Neural progenitor cell (in vitro differentiated cells): ENCODE measurements at regions not wholly inside any gene's neighbourhood (a gene's known extent, or its start where the extent isn't known, plus 50 kb on each side); places are given as distances from the start of the nearest gene placed in this dataset.

Source experiments
- DNase-seq: peaks from one replicate; pipeline ENCODE4 v3.0.0-alpha.2; 2016; ENCODE audit warnings: low spot score
- H2AFZ ChIP-seq: fragments of 200-600 bp; sonication (generic); replicated peaks from 2 replicates; pipeline ENCODE4 v1.6.1; 2016; ENCODE audit warnings: antibody characterized with exemption
- H3F3A ChIP-seq: fragments of 200-600 bp; sonication (generic); 2 replicates; pipeline ENCODE4 v1.6.1; 2016; ENCODE audit warnings: antibody characterized with exemption, low read depth
- H3K27ac ChIP-seq: fragments of 200-600 bp; sonication (generic); 2 replicates; pipeline ENCODE4 v1.5.1; 2016; ENCODE audit warnings: mild to moderate bottlenecking
- H3K27me3 ChIP-seq: fragments of 200-600 bp; sonication (generic); 2 replicates; pipeline ENCODE4 v1.6.1; 2016; ENCODE audit warnings: mild to moderate bottlenecking, moderate library complexity
- H3K36me3 ChIP-seq: fragments of 200-600 bp; sonication (generic); 2 replicates; pipeline ENCODE4 v1.5.1; 2016
- H3K4me1 ChIP-seq: fragments of 200-600 bp; sonication (generic); 2 replicates; pipeline ENCODE4 v1.6.1; 2016; ENCODE audit warnings: mixed run types
- H3K4me2 ChIP-seq: fragments of 200-600 bp; sonication (generic); 2 replicates; pipeline ENCODE4 v1.6.1; 2016
- H3K4me3 ChIP-seq: fragments of 200-600 bp; sonication (generic); 2 replicates; pipeline ENCODE4 v1.5.1; 2016
- H3K79me2 ChIP-seq: fragments of 200-600 bp; sonication (generic); 2 replicates; pipeline ENCODE4 v1.6.1; 2016; ENCODE audit warnings: low read depth
- H3K9ac ChIP-seq: fragments of 200-600 bp; sonication (generic); 2 replicates; pipeline ENCODE4 v1.6.1; 2016
- H3K9me3 ChIP-seq: fragments of 200-600 bp; sonication (generic); 2 replicates; pipeline ENCODE4 v1.5.1; 2016; ENCODE audit warnings: low read depth
- H4K20me1 ChIP-seq: fragments of 200-600 bp; sonication (generic); 2 replicates; pipeline ENCODE4 v1.6.1; 2016; ENCODE audit warnings: low read depth
- H3K27ac Mint-ChIP-seq: 3 replicates; pipeline ENCODE4 v1.8.0; 2021; ENCODE audit warnings: mixed read lengths
- H3K27me3 Mint-ChIP-seq: 2 replicates; pipeline ENCODE4 v1.8.0; 2022; ENCODE audit warnings: low read depth, mild to moderate bottlenecking, inconsistent platforms, moderate library complexity, mixed read lengths; ENCODE audit not compliant: insufficient read depth
- H3K36me3 Mint-ChIP-seq: 3 replicates; pipeline ENCODE4 v1.8.0; 2021; ENCODE audit warnings: mixed read lengths
- H3K4me1 Mint-ChIP-seq: 3 replicates; pipeline ENCODE4 v1.8.0; 2021; ENCODE audit warnings: mixed read lengths
- H3K4me3 Mint-ChIP-seq: 3 replicates; pipeline ENCODE4 v1.8.0; 2021; ENCODE audit warnings: mild to moderate bottlenecking, moderate library complexity, mixed read lengths
- H3K9me3 Mint-ChIP-seq: 3 replicates; pipeline ENCODE4 v1.8.0; 2020; ENCODE audit warnings: mixed read lengths
- EZH2 ChIP-seq: fragments of 200-600 bp; sonication (generic); IDR thresholded peaks from 2 replicates; pipeline ENCODE4 v1.6.1; 2017; ENCODE audit warnings: antibody characterized with exemption, mild to moderate bottlenecking, moderate library complexity
- EZH2phosphoT487 ChIP-seq: fragments of 200-600 bp; sonication (generic); IDR thresholded peaks from 2 replicates; pipeline ENCODE4 v1.6.1; 2017; ENCODE audit warnings: antibody characterized with exemption
- TF ChIP-seq, protein P1 (sequence below): fragments of 200-600 bp; sonication (generic); IDR thresholded peaks from 2 replicates; pipeline ENCODE4 v1.5.1; 2017; ENCODE audit warnings: antibody characterized with exemption, mild to moderate bottlenecking

DNA sequence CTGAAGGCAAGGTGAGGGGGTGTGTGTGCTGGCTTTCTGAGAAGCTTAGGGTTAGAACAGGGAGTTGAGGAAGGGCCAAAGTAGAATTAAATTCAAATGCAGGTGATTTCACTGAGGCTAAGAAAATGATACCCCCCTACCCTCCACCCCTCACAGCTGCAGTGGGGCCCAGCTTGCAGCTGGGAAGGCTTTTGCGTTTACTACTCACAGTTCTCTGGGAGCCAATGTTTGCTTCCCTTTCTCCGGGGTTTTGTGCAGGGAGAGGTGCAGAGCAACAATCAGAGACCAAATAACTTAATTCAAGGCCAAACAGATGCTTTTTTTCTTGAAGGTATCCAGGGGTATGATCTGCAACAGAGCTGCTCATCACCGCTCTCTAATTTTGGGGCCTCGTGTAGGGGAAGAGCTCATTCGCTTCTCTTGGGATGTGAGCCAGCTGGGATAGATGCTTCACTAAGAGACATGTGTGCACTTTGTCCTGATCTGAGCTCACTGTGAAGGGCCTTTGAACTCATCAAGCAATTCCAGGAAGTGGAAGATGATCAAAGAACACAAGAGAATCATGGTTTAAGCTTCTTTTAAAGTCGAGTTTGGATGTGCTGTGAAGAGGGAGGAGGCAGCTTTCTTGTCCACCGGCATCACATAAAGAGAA, 122.7 kb upstream of the C1GALT1C1 start:
- Histone ChIP-seq H3K79me2 (no peaks in the 10 kb centered on the region), H3K27me3 (no peaks in the 10 kb centered on the region), H3K9ac (no peak overlapping the region), H4K20me1 (no peaks in the 10 kb centered on the region), H2AFZ (no peak overlapping the region), H3F3A (no peaks in the 10 kb centered on the region), H3K36me3 (no peaks in the 10 kb centered on the region), H3K4me2 (no peak overlapping the region), H3K4me3 (no peak overlapping the region), H3K27ac (no peak overlapping the region), H3K4me1 (peaks cover 4% of the 10 kb centered on the region), H3K9me3 (peaks cover 5% of the 10 kb centered on the region)
- Mint-ChIP-seq H3K27me3 (no peaks in the 10 kb centered on the region), H3K4me1 (peaks cover 22% of the 10 kb centered on the region), H3K27ac (no peak overlapping the region), H3K4me3 (no peak overlapping the region), H3K36me3 (no peaks in the 10 kb centered on the region), H3K9me3 (peaks cover 2% of the 10 kb centered on the region)
- TF ChIP-seq EZH2 = no peak
- TF ChIP-seq, protein P1, sequence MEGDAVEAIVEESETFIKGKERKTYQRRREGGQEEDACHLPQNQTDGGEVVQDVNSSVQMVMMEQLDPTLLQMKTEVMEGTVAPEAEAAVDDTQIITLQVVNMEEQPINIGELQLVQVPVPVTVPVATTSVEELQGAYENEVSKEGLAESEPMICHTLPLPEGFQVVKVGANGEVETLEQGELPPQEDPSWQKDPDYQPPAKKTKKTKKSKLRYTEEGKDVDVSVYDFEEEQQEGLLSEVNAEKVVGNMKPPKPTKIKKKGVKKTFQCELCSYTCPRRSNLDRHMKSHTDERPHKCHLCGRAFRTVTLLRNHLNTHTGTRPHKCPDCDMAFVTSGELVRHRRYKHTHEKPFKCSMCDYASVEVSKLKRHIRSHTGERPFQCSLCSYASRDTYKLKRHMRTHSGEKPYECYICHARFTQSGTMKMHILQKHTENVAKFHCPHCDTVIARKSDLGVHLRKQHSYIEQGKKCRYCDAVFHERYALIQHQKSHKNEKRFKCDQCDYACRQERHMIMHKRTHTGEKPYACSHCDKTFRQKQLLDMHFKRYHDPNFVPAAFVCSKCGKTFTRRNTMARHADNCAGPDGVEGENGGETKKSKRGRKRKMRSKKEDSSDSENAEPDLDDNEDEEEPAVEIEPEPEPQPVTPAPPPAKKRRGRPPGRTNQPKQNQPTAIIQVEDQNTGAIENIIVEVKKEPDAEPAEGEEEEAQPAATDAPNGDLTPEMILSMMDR = no peak
- TF ChIP-seq EZH2phosphoT487 = no peak
- DNase-seq = no peak

GRCh38 chrX:120751683-120752082, 121.8 kb upstream of the C1GALT1C1 start:
- Mint-ChIP-seq H3K4me1 (peaks cover 17% of the 10 kb centered on the region), H3K4me3 (no peak overlapping the region), H3K27ac (no peak overlapping the region), H3K27me3 (no peaks in the 10 kb centered on the region), H3K9me3 (peaks cover 2% of the 10 kb centered on the region), H3K36me3 (no peaks in the 10 kb centered on the region)
- Histone ChIP-seq H2AFZ (no peak overlapping the region), H3K36me3 (no peaks in the 10 kb centered on the region), H3K27ac (no peak overlapping the region), H3F3A (no peaks in the 10 kb centered on the region), H4K20me1 (no peaks in the 10 kb centered on the region), H3K27me3 (no peaks in the 10 kb centered on the region), H3K9ac (no peak overlapping the region), H3K4me1 (peaks cover 4% of the 10 kb centered on the region), H3K9me3 (peaks cover 5% of the 10 kb centered on the region), H3K79me2 (no peaks in the 10 kb centered on the region), H3K4me3 (no peak overlapping the region), H3K4me2 (no peak overlapping the region)
- DNase-seq = no peak
- no peak for TF ChIP-seq EZH2
- TF ChIP-seq, protein P1 = no peak
- TF ChIP-seq EZH2phosphoT487 = no peak

DNA sequence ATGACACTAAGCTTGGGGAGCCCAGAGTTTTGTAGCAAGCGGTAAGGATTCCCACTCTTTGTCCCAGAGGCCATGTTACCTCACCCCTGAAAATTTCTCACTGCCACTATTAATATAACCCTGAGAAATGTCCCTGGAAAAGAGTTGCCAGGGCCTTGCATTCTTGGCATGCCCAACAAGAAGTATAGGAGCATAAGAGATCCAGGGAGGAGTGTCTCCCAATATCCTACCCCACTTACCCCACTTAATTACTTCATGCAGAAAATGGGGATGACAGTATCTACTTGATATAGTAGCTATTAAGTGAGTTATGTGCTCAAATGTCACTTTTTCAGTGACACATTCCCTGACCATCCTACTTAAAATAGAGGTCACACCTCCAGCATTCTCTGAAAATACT, 120.5 kb upstream of the C1GALT1C1 start:
- Histone ChIP-seq H3K4me3 (no peak overlapping the region), H3K27ac (no peak overlapping the region), H3F3A (no peaks in the 10 kb centered on the region), H4K20me1 (no peaks in the 10 kb centered on the region), H3K27me3 (no peaks in the 10 kb centered on the region), H3K9me3 (peaks cover 3% of the 10 kb centered on the region), H2AFZ (no peak overlapping the region), H3K4me1 (peaks cover 4% of the 10 kb centered on the region), H3K4me2 (no peak overlapping the region), H3K36me3 (no peaks in the 10 kb centered on the region), H3K79me2 (no peaks in the 10 kb centered on the region), H3K9ac (no peak overlapping the region)
- DNase-seq = no peak
- TF ChIP-seq EZH2phosphoT487 (no peak), EZH2 (no peak)
- TF ChIP-seq, protein P1 = no peak
- H3K27me3 Mint-ChIP-seq = no peaks in the 10 kb centered on the region
- H3K36me3 Mint-ChIP-seq = no peaks in the 10 kb centered on the region
- H3K9me3 Mint-ChIP-seq = peaks cover 4% of the 10 kb centered on the region
- H3K4me1 Mint-ChIP-seq = peaks cover 11% of the 10 kb centered on the region
- no peak overlapping the region for H3K4me3 Mint-ChIP-seq
- H3K27ac Mint-ChIP-seq = no peak overlapping the region
